ENCODE measurements at regions not wholly inside any gene's neighbourhood (a gene's known extent, or its start where the extent isn't known, plus 50 kb on each side); places are given as distances from the start of the nearest gene placed in this dataset.

DNA sequence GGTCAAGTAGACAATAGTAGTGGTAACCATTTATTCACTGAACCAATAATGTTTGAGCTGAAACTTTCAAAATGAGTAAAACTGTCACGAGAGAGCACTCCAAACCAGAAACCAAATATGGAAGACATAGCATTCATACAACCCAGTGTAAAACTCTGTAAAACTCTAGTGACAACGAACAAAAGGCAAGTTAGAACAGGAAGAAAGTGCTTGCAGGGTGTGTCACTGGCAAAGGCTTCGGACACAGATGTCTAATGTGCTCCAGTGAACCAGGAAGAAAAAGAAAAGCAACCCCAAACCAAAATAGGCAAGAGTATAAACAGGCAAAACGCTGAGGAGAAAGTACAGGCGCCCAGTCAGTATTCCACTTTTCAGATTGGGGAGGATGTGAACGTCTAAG is 79.3 kb upstream of the FZD10 start:
- no peak for ATAC-seq
- FAIRE-seq = no peak
- H3K9me3 ChIP-seq = 0 out of 3 replicates have a peak, but pooled peaks cover 6% of the 10 kb centered on the region
- 8% methylated on average over 6 of the region's 6 CpGs for WGBS (ENCODE audit: missing lambda C conversion rate)
- TF ChIP-seq NR3C1 (IDR thresholded peaks at IDR 0.05) (no peak), HEYL (CRISPR knock-in tag; IDR thresholded peaks at IDR 0.05) (no peak), CTCF (IDR thresholded peaks at IDR 0.05) (no peak)
- no peak for DNase-seq (ENCODE audit: low read depth in 1 of 2, low spot score in 1 of 2)
- H3K4me3 ChIP-seq = no peak overlapping the region
- CTCF ChIA-PET = no interaction called here
- POLR2A ChIA-PET = no interaction called here
- H3K4me2 ChIP-seq = no peak overlapping the region
- no peaks in the 10 kb centered on the region for H3K4me1 ChIP-seq
- no peak overlapping the region for H3K27ac ChIP-seq

DNA sequence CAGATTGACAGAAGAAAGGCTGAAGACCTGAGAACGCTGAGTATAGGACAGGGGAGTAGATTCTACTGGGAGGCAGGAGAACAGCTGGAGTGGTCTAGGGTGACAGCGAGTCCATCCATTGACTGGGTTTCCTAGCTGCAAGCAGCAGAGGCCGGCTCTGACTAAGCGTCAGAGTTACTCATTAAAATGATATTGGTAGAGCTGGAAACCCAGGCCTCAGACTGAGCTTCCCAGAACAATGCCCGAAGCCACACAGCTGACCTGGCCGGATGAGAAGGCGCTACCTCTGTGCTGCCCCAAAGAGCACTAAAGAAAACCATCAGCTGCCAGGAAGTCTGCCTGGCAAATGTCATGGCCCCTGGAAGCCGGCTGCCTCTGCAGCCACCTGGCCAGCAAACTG is 78.5 kb upstream of the FZD10 start:
- no peaks in the 10 kb centered on the region for H3K4me1 ChIP-seq
- CTCF ChIA-PET = no interaction called here
- H3K4me2 ChIP-seq = no peak overlapping the region
- H3K27ac ChIP-seq = no peak overlapping the region
- H3K9me3 ChIP-seq = 0 out of 3 replicates have a peak, but pooled peaks cover 3% of the 10 kb centered on the region
- ATAC-seq (no peak), FAIRE-seq (no peak), DNase-seq (ENCODE audit: low read depth in 1 of 2, low spot score in 1 of 2) (no peak)
- POLR2A ChIA-PET = no interaction called here
- H3K4me3 ChIP-seq = no peak overlapping the region
- TF ChIP-seq EHMT2 (IDR thresholded peaks at IDR 0.05; ENCODE audit: low read depth) = no peak
- TF ChIP-seq, protein P1, sequence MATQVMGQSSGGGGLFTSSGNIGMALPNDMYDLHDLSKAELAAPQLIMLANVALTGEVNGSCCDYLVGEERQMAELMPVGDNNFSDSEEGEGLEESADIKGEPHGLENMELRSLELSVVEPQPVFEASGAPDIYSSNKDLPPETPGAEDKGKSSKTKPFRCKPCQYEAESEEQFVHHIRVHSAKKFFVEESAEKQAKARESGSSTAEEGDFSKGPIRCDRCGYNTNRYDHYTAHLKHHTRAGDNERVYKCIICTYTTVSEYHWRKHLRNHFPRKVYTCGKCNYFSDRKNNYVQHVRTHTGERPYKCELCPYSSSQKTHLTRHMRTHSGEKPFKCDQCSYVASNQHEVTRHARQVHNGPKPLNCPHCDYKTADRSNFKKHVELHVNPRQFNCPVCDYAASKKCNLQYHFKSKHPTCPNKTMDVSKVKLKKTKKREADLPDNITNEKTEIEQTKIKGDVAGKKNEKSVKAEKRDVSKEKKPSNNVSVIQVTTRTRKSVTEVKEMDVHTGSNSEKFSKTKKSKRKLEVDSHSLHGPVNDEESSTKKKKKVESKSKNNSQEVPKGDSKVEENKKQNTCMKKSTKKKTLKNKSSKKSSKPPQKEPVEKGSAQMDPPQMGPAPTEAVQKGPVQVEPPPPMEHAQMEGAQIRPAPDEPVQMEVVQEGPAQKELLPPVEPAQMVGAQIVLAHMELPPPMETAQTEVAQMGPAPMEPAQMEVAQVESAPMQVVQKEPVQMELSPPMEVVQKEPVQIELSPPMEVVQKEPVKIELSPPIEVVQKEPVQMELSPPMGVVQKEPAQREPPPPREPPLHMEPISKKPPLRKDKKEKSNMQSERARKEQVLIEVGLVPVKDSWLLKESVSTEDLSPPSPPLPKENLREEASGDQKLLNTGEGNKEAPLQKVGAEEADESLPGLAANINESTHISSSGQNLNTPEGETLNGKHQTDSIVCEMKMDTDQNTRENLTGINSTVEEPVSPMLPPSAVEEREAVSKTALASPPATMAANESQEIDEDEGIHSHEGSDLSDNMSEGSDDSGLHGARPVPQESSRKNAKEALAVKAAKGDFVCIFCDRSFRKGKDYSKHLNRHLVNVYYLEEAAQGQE (IDR thresholded peaks at IDR 0.05) = no peak
- no peak for TF ChIP-seq TP53 (CRISPR knock-in tag; IDR thresholded peaks at IDR 0.05)
- TF ChIP-seq, protein P2, sequence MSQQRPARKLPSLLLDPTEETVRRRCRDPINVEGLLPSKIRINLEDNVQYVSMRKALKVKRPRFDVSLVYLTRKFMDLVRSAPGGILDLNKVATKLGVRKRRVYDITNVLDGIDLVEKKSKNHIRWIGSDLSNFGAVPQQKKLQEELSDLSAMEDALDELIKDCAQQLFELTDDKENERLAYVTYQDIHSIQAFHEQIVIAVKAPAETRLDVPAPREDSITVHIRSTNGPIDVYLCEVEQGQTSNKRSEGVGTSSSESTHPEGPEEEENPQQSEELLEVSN (IDR thresholded peaks at IDR 0.05; ENCODE audit: borderline replicate concordance, low read depth) = no peak
- no peak for TF ChIP-seq MAZ (IDR thresholded peaks at IDR 0.05; ENCODE audit: borderline replicate concordance, low read depth, low read length)
- no peak for TF ChIP-seq HEYL (CRISPR knock-in tag; IDR thresholded peaks at IDR 0.05)
- no peak for TF ChIP-seq FOXS1 (CRISPR knock-in tag; IDR thresholded peaks at IDR 0.05)
- TF ChIP-seq JUN (IDR thresholded peaks at IDR 0.05) = no peak
- no peak for TF ChIP-seq TFCP2L1 (CRISPR knock-in tag; IDR thresholded peaks at IDR 0.05)
- 47% methylated on average over 8 of the region's 8 CpGs for WGBS (ENCODE audit: missing lambda C conversion rate)

- CTCF ChIA-PET = no interaction called here
- POLR2A ChIA-PET = no interaction called here
- TF ChIP-seq MAFK (IDR thresholded peaks at IDR 0.05; ENCODE audit: partially characterized antibody) (no peak), ZSCAN20 (CRISPR knock-in tag; IDR thresholded peaks at IDR 0.05) (no peak), JUN (IDR thresholded peaks at IDR 0.05) (no peak), BCL3 (IDR thresholded peaks at IDR 0.05) (no peak), FOXS1 (CRISPR knock-in tag; IDR thresholded peaks at IDR 0.05) (no peak), ZC3H11A (IDR thresholded peaks at IDR 0.05) (no peak), MYC (IDR thresholded peaks at IDR 0.05; ENCODE audit: borderline replicate concordance, low read length) (no peak), HOXB13 (CRISPR knock-in tag; IDR thresholded peaks at IDR 0.05; ENCODE audit: low read depth) (no peak)
- TF ChIP-seq, protein P3, sequence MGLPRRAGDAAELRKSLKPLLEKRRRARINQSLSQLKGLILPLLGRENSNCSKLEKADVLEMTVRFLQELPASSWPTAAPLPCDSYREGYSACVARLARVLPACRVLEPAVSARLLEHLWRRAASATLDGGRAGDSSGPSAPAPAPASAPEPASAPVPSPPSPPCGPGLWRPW (IDR thresholded peaks at IDR 0.05) = no peak
- TF ChIP-seq, protein P4, sequence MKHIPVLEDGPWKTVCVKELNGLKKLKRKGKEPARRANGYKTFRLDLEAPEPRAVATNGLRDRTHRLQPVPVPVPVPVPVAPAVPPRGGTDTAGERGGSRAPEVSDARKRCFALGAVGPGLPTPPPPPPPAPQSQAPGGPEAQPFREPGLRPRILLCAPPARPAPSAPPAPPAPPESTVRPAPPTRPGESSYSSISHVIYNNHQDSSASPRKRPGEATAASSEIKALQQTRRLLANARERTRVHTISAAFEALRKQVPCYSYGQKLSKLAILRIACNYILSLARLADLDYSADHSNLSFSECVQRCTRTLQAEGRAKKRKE (CRISPR knock-in tag; IDR thresholded peaks at IDR 0.05; ENCODE audit: low read depth) = no peak
- TF ChIP-seq, protein P5, sequence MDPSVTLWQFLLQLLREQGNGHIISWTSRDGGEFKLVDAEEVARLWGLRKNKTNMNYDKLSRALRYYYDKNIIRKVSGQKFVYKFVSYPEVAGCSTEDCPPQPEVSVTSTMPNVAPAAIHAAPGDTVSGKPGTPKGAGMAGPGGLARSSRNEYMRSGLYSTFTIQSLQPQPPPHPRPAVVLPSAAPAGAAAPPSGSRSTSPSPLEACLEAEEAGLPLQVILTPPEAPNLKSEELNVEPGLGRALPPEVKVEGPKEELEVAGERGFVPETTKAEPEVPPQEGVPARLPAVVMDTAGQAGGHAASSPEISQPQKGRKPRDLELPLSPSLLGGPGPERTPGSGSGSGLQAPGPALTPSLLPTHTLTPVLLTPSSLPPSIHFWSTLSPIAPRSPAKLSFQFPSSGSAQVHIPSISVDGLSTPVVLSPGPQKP (IDR thresholded peaks at IDR 0.05; ENCODE audit: low read depth, low read length) = no peak
- TF ChIP-seq, protein P2 (IDR thresholded peaks at IDR 0.05; ENCODE audit: borderline replicate concordance, low read depth) = no peak
- ATAC-seq (no peak), FAIRE-seq (no peak), DNase-seq (ENCODE audit: low read depth in 1 of 2, low spot score in 1 of 2) (no peak)
- 21% methylated on average over 8 of the region's 8 CpGs for WGBS (ENCODE audit: missing lambda C conversion rate)
- Histone ChIP-seq H3K9me3 (0 out of 3 replicates have a peak, but pooled peaks cover 2% of the 10 kb centered on the region), H3K4me3 (no peak overlapping the region), H3K4me2 (no peak overlapping the region), H3K27ac (no peak overlapping the region), H3K4me1 (no peaks in the 10 kb centered on the region)
These were observed 77.9 kb upstream of the FZD10 start for GRCh38 chr12:130084359-130084758.
